K562 (cell line): ENCODE measurements at regions not wholly inside any gene's neighbourhood (a gene's known extent, or its start where the extent isn't known, plus 50 kb on each side); places are given as distances from the start of the nearest gene placed in this dataset.

Source experiments
- ATAC-seq: fragments of 200-7000 bp; cut with Tn5 transposase; 3 replicates; pipeline ENCODE4 v1.9.1; 2020; ENCODE audit warnings: moderate library complexity
- BruUV-seq: library from RNA; stranded (reverse); fragments of 400-500 nt; replicated peaks from 2 replicates; lab custom pipeline; 2021; lab: Mats Ljungman, UMichigan
- CTCF ChIA-PET: fragments of 300-600 bp; formaldehyde crosslinking; extraction: SDS; loops from one replicate; lab custom pipeline; 2021; ENCODE audit warnings: low intra/inter-chr PET ratio; lab: Yijun Ruan, JAX
- POLR2A ChIA-PET: fragments of 300-600, 350-650 bp; sonication (Branson Sonifier 250); formaldehyde crosslinking; extraction: SDS; loops from one replicate; lab custom pipeline; 2021; ENCODE audit warnings: antibody characterized with exemption, inconsistent platforms; lab: Yijun Ruan, JAX
- DNase-seq, 4 experiments: peaks; one replicate each; pipeline versions ENCODE4 v3.0.0 to v3.0.0-alpha.2; 2011 to 2018; ENCODE audit warnings: low spot score in 3 of 4, mixed read lengths in 3 of 4; ENCODE audit errors: extremely low read depth in 1 of 4
- FAIRE-seq: peaks from 2 replicates; lab custom pipeline; 2011; peaks lifted over from hg19 to GRCh38; lab: Jason Lieb, UNC
- H2AFZ ChIP-seq: 2 replicates; pipeline ENCODE4 v1.6.0; 2011; ENCODE audit warnings: low read depth, low read length, control low read depth, inconsistent platforms
- H3K27ac ChIP-seq: fragments of 200-600 bp; 3 replicates; pipeline ENCODE4 v1.8.0; 2011; ENCODE audit warnings: low read depth, mild to moderate bottlenecking, control low read depth, inconsistent platforms, low read length, moderate library complexity, mixed read lengths; ENCODE audit errors: extremely low read depth
- H3K27me3 ChIP-seq, 2 experiments: fragments of 300-600 bp in 1 of 2; 2 replicates in 1 of 2; 3 replicates in 1 of 2; pipeline versions ENCODE4 v1.6.0 to v1.8.0; 2011; ENCODE audit warnings: inconsistent platforms in 2 of 2, low read length in 2 of 2, mild to moderate bottlenecking in 1 of 2, mixed read lengths in 1 of 2, moderate library complexity in 1 of 2; ENCODE audit not compliant: control insufficient read depth in 2 of 2, insufficient read depth in 2 of 2
- H3K36me3 ChIP-seq: fragments of 300-600 bp; 3 replicates; pipeline ENCODE4 v1.8.0; 2011; ENCODE audit warnings: mild to moderate bottlenecking, low read length, inconsistent platforms; ENCODE audit not compliant: control insufficient read depth, insufficient read depth
- H3K4me1 ChIP-seq, 2 experiments: fragments of 200-600 bp in 1 of 2; replicated peaks in 1 of 2; 2 replicates in 1 of 2; 3 replicates in 1 of 2; pipeline versions ENCODE4 v1.5.1 to v1.8.0; 2011; ENCODE audit warnings: inconsistent platforms in 2 of 2, low read length in 2 of 2, mild to moderate bottlenecking in 1 of 2, mixed read lengths in 1 of 2, moderate library complexity in 1 of 2; ENCODE audit not compliant: control insufficient read depth in 2 of 2, insufficient read depth in 2 of 2
- H3K4me2 ChIP-seq: 2 replicates; pipeline ENCODE4 v1.6.1; 2011; ENCODE audit warnings: low read length, control low read depth, inconsistent platforms, mixed read lengths; ENCODE audit not compliant: insufficient read depth
- H3K4me3 ChIP-seq: fragments of 200-600 bp; sonication (generic), shearing (Covaris generic); 2 replicates; pipeline ENCODE4 v1.5.1; 2016; ENCODE audit warnings: control low read depth, inconsistent platforms
- H3K79me2 ChIP-seq: fragments of 200-600 bp; 3 replicates; pipeline ENCODE4 v1.8.0; 2011; ENCODE audit warnings: low read length, inconsistent platforms; ENCODE audit not compliant: control insufficient read depth, insufficient read depth
- H3K9ac ChIP-seq, 2 experiments: 2 replicates each; pipeline versions ENCODE4 v1.6.0 to v1.6.1; 2011; ENCODE audit warnings: low read depth in 2 of 2, low read length in 2 of 2, control low read depth in 1 of 2, inconsistent platforms in 1 of 2, mild to moderate bottlenecking in 1 of 2, mixed read lengths in 1 of 2; ENCODE audit not compliant: insufficient read depth in 1 of 2
- H3K9me1 ChIP-seq: one replicate; pipeline ENCODE4 v1.6.0; 2011; ENCODE audit warnings: inconsistent platforms, mild to moderate bottlenecking, low read length, moderate library complexity; ENCODE audit not compliant: control insufficient read depth, insufficient read depth
- H3K9me3 ChIP-seq: replicated peaks from 2 replicates; pipeline ENCODE4 v1.5.1; 2011; ENCODE audit warnings: low read depth, low read length, inconsistent platforms; ENCODE audit not compliant: control insufficient read depth, insufficient read depth
- H4K20me1 ChIP-seq: replicated peaks from 2 replicates; pipeline ENCODE4 v1.6.1; 2011; ENCODE audit warnings: low read length, inconsistent platforms, mixed read lengths; ENCODE audit not compliant: control insufficient read depth, insufficient read depth
- ATF7 ChIP-seq: fragments of 450-650 bp; IDR thresholded peaks from 2 replicates; pipeline ENCODE4 v1.7.1; 2014; ENCODE audit warnings: mild to moderate bottlenecking, moderate library complexity
- BDP1 ChIP-seq: IDR thresholded peaks from 3 replicates; pipeline ENCODE4 v1.6.1; 2011; ENCODE audit not compliant: insufficient read length, insufficient read depth
- BRD4 ChIP-seq: fragments of 200-600 bp; sonication (generic); IDR thresholded peaks from 2 replicates; pipeline ENCODE4 v1.6.1; 2017; ENCODE audit warnings: inconsistent platforms
- CHAMP1 ChIP-seq: fragments of 450-650 bp; IDR thresholded peaks from 2 replicates; pipeline ENCODE4 v1.6.1; 2016; ENCODE audit warnings: mild to moderate bottlenecking
- E2F1 ChIP-seq: sonication (generic); formaldehyde crosslinking; IDR thresholded peaks from 2 replicates; pipeline ENCODE4 v1.8.1; 2023; ENCODE audit warnings: mild to moderate bottlenecking, missing genetic modification reagents, moderate library complexity
- EHMT2 ChIP-seq: fragments of 450-650 bp; IDR thresholded peaks from 2 replicates; pipeline ENCODE4 v1.6.1; 2018; ENCODE audit warnings: antibody characterized with exemption
- ELF1 ChIP-seq: fragments of 200-800 bp; sonication (Bioruptor generic); IDR thresholded peaks from 2 replicates; pipeline ENCODE4 v1.6.1; 2016; ENCODE audit warnings: missing genetic modification characterization, missing compliant biosample characterization
- ETS2 ChIP-seq: IDR thresholded peaks from 2 replicates; pipeline ENCODE4 v1.6.1; 2016; ENCODE audit warnings: borderline replicate concordance, missing genetic modification characterization, mild to moderate bottlenecking, moderate library complexity, missing compliant biosample characterization; ENCODE audit not compliant: poor library complexity, severe bottlenecking
- EZH2 ChIP-seq: IDR thresholded peaks from 2 replicates; pipeline ENCODE4 v1.6.1; 2012; ENCODE audit warnings: low read depth, mild to moderate bottlenecking, inconsistent platforms, low read length, borderline replicate concordance
- GABPB2 ChIP-seq: fragments of 250-450 bp; sonication (Bioruptor Pico); conservative IDR thresholded peaks from 2 replicates; pipeline ENCODE4 v1.5.1; 2021; ENCODE audit warnings: mild to moderate bottlenecking
- MCM7 ChIP-seq, 2 experiments: fragments of 450-650 bp; IDR thresholded peaks; 2 replicates each; pipeline ENCODE4 v1.6.1; 2016 to 2018
- PTRF ChIP-seq: fragments of 450-650 bp; IDR thresholded peaks from 2 replicates; pipeline ENCODE4 v1.6.1; 2016; ENCODE audit warnings: mild to moderate bottlenecking, missing genetic modification characterization, missing compliant biosample characterization
- PURB ChIP-seq: sonication (generic); formaldehyde crosslinking; IDR thresholded peaks from 2 replicates; pipeline ENCODE4 v1.9.0; 2021; ENCODE audit warnings: low read depth, mild to moderate bottlenecking, missing genetic modification reagents
- SMAD3 ChIP-seq: fragments of 450-650 bp; formaldehyde crosslinking; conservative IDR thresholded peaks from 2 replicates; pipeline ENCODE4 v1.4.0; 2020; ENCODE audit warnings: mild to moderate bottlenecking
- ZBTB2 ChIP-seq: fragments of 450-650 bp; IDR thresholded peaks from 2 replicates; pipeline ENCODE4 v1.6.1; 2016; ENCODE audit warnings: antibody characterized with exemption
- ZNF280A ChIP-seq: fragments of 450-650 bp; IDR thresholded peaks from 2 replicates; pipeline ENCODE4 v1.6.1; 2018; ENCODE audit warnings: mild to moderate bottlenecking, low read depth; ENCODE audit not compliant: partially characterized antibody
- ZNF696 ChIP-seq: fragments of 250-450 bp; sonication (Bioruptor Pico); conservative IDR thresholded peaks from 2 replicates; pipeline ENCODE4 v1.4.0; 2020; ENCODE audit warnings: mild to moderate bottlenecking, moderate library complexity
- WGBS: fragments of 100-300 bp; shearing (Covaris generic); methylation state at CpG from one replicate; pipeline ENCODE4 v1.1.6; 2016; ENCODE audit warnings: low coverage, mixed read lengths; ENCODE audit not compliant: insufficient coverage; ENCODE audit errors: missing lambda C conversion rate; 5-methylcytosine and 5-hydroxymethylcytosine counted together
- in situ Hi-C: fragments of 300-500 bp; cut with MboI; formaldehyde crosslinking; loops from 4 replicates; pipeline ENCODE4 v1.15.0; 2018; ENCODE audit warnings: inconsistent platforms, mixed read lengths
- intact Hi-C: fragments of 100-400 bp; cut with micrococcal nuclease; formaldehyde crosslinking; loops from 2 replicates; pipeline ENCODE4 v1.14.2; 2022

- Histone ChIP-seq H3K4me1 (no peaks in the 10 kb centered on the region), H3K9me1 (no peaks in the 10 kb centered on the region), H3K27me3 (peaks cover 0 to 3% of the 10 kb centered on the region in 2 experiments; a peak in 2 of 5 replicates), H3K79me2 (no peaks in the 10 kb centered on the region), H3K27ac (no peak overlapping the region), H4K20me1 (0 out of 2 replicates have a peak, but pooled peaks cover 8% of the 10 kb centered on the region), H2AFZ (no peak overlapping the region), H3K36me3 (no peaks in the 10 kb centered on the region), H3K4me2 (no peak overlapping the region), H3K4me3 (no peak overlapping the region), H3K9me3 (no peaks in the 10 kb centered on the region), H3K9ac (no peak overlapping the region)
- BruUV-seq, result no TSS peak
- 3% methylated on average over 3 of the region's 3 CpGs for whole genome bisulfite sequencing
- ATAC-seq, result no peak
- ChIA-PET POLR2A (no interaction called here), CTCF (no interaction called here)
- no peak for FAIRE-seq
- TF ChIP-seq PTRF (no peak), PURB (no peak), EZH2 (no peak), ETS2 (tag) (no peak), BRD4 (no peak), EHMT2 (no peak), CHAMP1 (no peak), E2F1 (CRISPR knock-in tag) (no peak), ZNF696 (CRISPR knock-in tag) (no peak), ZNF280A (no peak), ELF1 (tag) (no peak), ZBTB2 (no peak), SMAD3 (CRISPR knock-in tag) (no peak), BDP1 (no peak), ATF7 (no peak), MCM7 (IDR thresholded peaks at IDR 0.05) (no peak), GABPB2 (CRISPR knock-in tag) (no peak)
- no peak for DNase-seq
- intact Hi-C loops (no loop called here), in situ Hi-C loops (no loop called here)
These were observed 239.9 kb upstream of the TBC1D5 start for GRCh38 chr3:17982211-17982880.
